K562 (cell line): ENCODE measurements at regions not wholly inside any gene's neighbourhood (a gene's known extent, or its start where the extent isn't known, plus 50 kb on each side); places are given as distances from the start of the nearest gene placed in this dataset.
A peak's percentile ranks its signal among the peaks of the same experiment; 100 is the strongest.

Experiments used
- ARID3A ChIP-seq: IDR thresholded peaks from 2 replicates; pipeline ENCODE4 v1.6.1; 2012; ENCODE audit warnings: low read depth, low read length, improper control_type of control experiment, borderline replicate concordance
- C11orf30 ChIP-seq: fragments of 450-650 bp; IDR thresholded peaks from 2 replicates; pipeline ENCODE4 v1.6.1; 2016; ENCODE audit warnings: low read depth, mild to moderate bottlenecking
- CHCHD3 ChIP-seq: fragments of 250-450 bp; sonication (Bioruptor Pico); IDR thresholded peaks from 2 replicates; pipeline ENCODE4 v2.1.2; 2022; ENCODE audit warnings: mild to moderate bottlenecking
- ELF2 ChIP-seq: fragments of 250-450 bp; sonication (Bioruptor Pico); IDR thresholded peaks from 2 replicates; pipeline ENCODE4 v1.5.0; 2021; ENCODE audit warnings: mild to moderate bottlenecking
- GABPA ChIP-seq: fragments of 200-800 bp; sonication (Bioruptor generic); conservative IDR thresholded peaks from 2 replicates; pipeline ENCODE4 v1.6.1; 2016; ENCODE audit warnings: low read depth, missing genetic modification characterization, missing compliant biosample characterization
- HOXB6 ChIP-seq: fragments of 250-450 bp; sonication (Bioruptor Pico); IDR thresholded peaks from 2 replicates; pipeline ENCODE4 v1.5.1; 2022; ENCODE audit warnings: mild to moderate bottlenecking, borderline replicate concordance
- MAX ChIP-seq: sonication (generic); formaldehyde crosslinking; IDR thresholded peaks from 2 replicates; pipeline ENCODE4 v1.9.0; 2022; ENCODE audit warnings: mild to moderate bottlenecking, missing genetic modification reagents
- MAZ ChIP-seq, 2 experiments: fragments of 450-650 bp in 1 of 2; sonication (generic) in 1 of 2; formaldehyde crosslinking; IDR thresholded peaks in 1 of 2; conservative IDR thresholded peaks in 1 of 2; 2 replicates each; pipeline versions ENCODE4 v1.4.0 to v1.5.0; 2020; ENCODE audit warnings: mild to moderate bottlenecking in 1 of 2, missing genetic modification reagents in 1 of 2
- NFRKB ChIP-seq: fragments of 450-650 bp; IDR thresholded peaks from 2 replicates; pipeline ENCODE4 v1.6.1; 2016; ENCODE audit warnings: low read depth
- PHB2 ChIP-seq: fragments of 450-650 bp; IDR thresholded peaks from 2 replicates; pipeline ENCODE4 v1.6.1; 2017; ENCODE audit warnings: low read depth
- PHF8 ChIP-seq: fragments of 200-600 bp; sonication (generic); IDR thresholded peaks from 2 replicates; pipeline ENCODE4 v1.6.1; 2012; ENCODE audit warnings: mixed run types, mild to moderate bottlenecking, inconsistent platforms, low read length, moderate library complexity, borderline replicate concordance
- PRPF4 ChIP-seq: fragments of 200-400 bp; formaldehyde crosslinking; IDR thresholded peaks from one replicate; pipeline ENCODE4 v1.6.1; 2017; ENCODE audit warnings: low read length, low read depth, mild to moderate bottlenecking; ENCODE audit not compliant: insufficient read depth, poor library complexity, severe bottlenecking
- PTRF ChIP-seq: fragments of 450-650 bp; IDR thresholded peaks from 2 replicates; pipeline ENCODE4 v1.6.1; 2016; ENCODE audit warnings: mild to moderate bottlenecking, missing genetic modification characterization, missing compliant biosample characterization
- SRSF9 ChIP-seq: fragments of 200-400 bp; formaldehyde crosslinking; IDR thresholded peaks from 2 replicates; pipeline ENCODE4 v1.6.1; 2017; ENCODE audit warnings: low read depth, low read length, borderline replicate concordance
- TAF7 ChIP-seq: fragments of 450-650 bp; IDR thresholded peaks from 2 replicates; pipeline ENCODE4 v1.6.1; 2016; ENCODE audit warnings: missing genetic modification characterization, missing compliant biosample characterization
- TBP ChIP-seq: optimal IDR thresholded peaks from 2 replicates; pipeline ENCODE3; 2011; ENCODE audit warnings: low read depth, low read length, improper control_type of control experiment
- ZC3H11A ChIP-seq: IDR thresholded peaks from 2 replicates; pipeline ENCODE4 v1.6.1; 2012; ENCODE audit warnings: low read depth, low read length, improper control_type of control experiment
- ZNF124 ChIP-seq: sonication (generic); formaldehyde crosslinking; IDR thresholded peaks from 2 replicates; pipeline ENCODE4 v1.8.1; 2022; ENCODE audit warnings: missing genetic modification reagents
- TF ChIP-seq, protein P1 (sequence below), 2 experiments: fragments of 200-800 bp in 1 of 2; sonication (Bioruptor generic) in 1 of 2; sonication (generic) in 1 of 2; formaldehyde crosslinking in 1 of 2; IDR thresholded peaks in 1 of 2; conservative IDR thresholded peaks in 1 of 2; 2 replicates each; pipeline versions ENCODE4 v1.5.0 to v1.6.1; 2016 to 2020; ENCODE audit warnings: missing compliant biosample characterization in 1 of 2, missing genetic modification characterization in 1 of 2, missing genetic modification reagents in 1 of 2
- TF ChIP-seq, protein P2 (sequence below), 2 experiments: fragments of 450-650 bp; IDR thresholded peaks; 2 replicates each; pipeline ENCODE4 v1.6.1; 2016
- TF ChIP-seq, protein P3 (sequence below): fragments of 450-650 bp; formaldehyde crosslinking; IDR thresholded peaks from 2 replicates; pipeline ENCODE4 v1.4.0; 2022; ENCODE audit warnings: mild to moderate bottlenecking, moderate library complexity

DNA sequence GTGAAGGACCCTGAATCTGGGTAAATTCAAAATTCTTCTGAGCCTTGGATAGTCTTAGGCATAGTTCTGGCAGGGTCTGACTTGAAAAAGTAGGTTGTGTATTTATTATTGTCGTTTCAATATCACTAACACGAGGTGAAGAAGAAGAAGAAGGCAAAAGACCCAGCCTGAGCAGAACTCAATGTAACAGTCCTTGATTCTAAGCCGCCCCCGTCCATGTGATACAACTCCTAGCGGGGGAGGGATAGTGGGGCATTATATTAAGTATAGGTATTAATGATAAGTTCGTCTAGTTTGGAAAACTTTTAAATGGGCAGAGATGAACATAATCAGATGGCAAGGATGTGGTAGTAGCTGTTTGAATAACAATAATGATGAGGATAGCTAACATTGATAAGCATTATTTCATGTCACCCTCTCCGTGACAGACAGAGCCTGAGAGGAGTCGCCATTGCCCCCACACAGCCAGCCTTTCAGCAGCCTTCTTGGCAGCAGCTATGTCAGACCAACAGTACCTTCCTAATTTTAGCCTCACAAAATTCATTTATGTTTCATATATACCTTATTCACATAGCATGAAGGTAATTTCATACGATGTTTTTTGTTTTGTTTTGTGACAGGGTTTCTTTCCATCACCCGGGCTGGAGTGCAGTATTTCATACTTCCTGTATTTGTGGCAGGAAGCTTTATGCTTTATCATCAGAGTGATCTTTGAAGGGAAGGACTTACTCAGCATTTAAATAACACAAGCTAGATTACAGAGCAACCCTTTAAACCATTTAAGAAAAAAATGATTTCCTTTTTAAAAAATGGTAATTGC lies 64.4 kb upstream of the NPAS1 start (continued):
- peak; percentile 94 for TF ChIP-seq NFRKB
- TF ChIP-seq, protein P1, sequence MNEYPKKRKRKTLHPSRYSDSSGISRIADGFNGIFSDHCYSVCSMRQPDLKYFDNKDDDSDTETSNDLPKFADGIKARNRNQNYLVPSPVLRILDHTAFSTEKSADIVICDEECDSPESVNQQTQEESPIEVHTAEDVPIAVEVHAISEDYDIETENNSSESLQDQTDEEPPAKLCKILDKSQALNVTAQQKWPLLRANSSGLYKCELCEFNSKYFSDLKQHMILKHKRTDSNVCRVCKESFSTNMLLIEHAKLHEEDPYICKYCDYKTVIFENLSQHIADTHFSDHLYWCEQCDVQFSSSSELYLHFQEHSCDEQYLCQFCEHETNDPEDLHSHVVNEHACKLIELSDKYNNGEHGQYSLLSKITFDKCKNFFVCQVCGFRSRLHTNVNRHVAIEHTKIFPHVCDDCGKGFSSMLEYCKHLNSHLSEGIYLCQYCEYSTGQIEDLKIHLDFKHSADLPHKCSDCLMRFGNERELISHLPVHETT (CRISPR knock-in tag; conservative IDR thresholded peaks at IDR 0.05 in 1 of 2, IDR thresholded peaks at IDR 0.05 in 1 of 2): peak in 1 of 2 experiments; percentile 58; a peak in 1 of 4 replicates
- TF ChIP-seq TAF7 (tag): peak; percentile 78
- peak; percentile 80 for TF ChIP-seq ELF2 (CRISPR knock-in tag)
- no peak for TF ChIP-seq SRSF9
- TF ChIP-seq PHB2: no peak
- TF ChIP-seq, protein P2, sequence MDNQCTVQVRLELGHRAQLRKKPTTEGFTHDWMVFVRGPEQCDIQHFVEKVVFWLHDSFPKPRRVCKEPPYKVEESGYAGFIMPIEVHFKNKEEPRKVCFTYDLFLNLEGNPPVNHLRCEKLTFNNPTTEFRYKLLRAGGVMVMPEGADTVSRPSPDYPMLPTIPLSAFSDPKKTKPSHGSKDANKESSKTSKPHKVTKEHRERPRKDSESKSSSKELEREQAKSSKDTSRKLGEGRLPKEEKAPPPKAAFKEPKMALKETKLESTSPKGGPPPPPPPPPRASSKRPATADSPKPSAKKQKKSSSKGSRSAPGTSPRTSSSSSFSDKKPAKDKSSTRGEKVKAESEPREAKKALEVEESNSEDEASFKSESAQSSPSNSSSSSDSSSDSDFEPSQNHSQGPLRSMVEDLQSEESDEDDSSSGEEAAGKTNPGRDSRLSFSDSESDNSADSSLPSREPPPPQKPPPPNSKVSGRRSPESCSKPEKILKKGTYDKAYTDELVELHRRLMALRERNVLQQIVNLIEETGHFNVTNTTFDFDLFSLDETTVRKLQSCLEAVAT (IDR thresholded peaks at IDR 0.05): no peak
- no peak for TF ChIP-seq PRPF4
- peak; percentile 58; the same call in 1 of the 2 replicates for TF ChIP-seq PHF8
- TF ChIP-seq PTRF (tag): no peak
- peak; percentile 77 for TF ChIP-seq GABPA (tag)
- no peak for TF ChIP-seq ZNF124 (CRISPR knock-in tag)
- no peak for TF ChIP-seq CHCHD3
- no peak for TF ChIP-seq HOXB6 (CRISPR knock-in tag)
- peak; percentile 84 for TF ChIP-seq ARID3A
- peak; percentile 52 for TF ChIP-seq TBP
- TF ChIP-seq, protein P3, sequence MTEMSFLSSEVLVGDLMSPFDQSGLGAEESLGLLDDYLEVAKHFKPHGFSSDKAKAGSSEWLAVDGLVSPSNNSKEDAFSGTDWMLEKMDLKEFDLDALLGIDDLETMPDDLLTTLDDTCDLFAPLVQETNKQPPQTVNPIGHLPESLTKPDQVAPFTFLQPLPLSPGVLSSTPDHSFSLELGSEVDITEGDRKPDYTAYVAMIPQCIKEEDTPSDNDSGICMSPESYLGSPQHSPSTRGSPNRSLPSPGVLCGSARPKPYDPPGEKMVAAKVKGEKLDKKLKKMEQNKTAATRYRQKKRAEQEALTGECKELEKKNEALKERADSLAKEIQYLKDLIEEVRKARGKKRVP (CRISPR knock-in tag): peak; percentile 23; the same call in 1 of the 2 replicates
- no peak for TF ChIP-seq MAX (CRISPR knock-in tag)
- TF ChIP-seq MAZ (CRISPR knock-in tag; conservative IDR thresholded peaks at IDR 0.05 in 1 of 2, IDR thresholded peaks at IDR 0.05 in 1 of 2): peak in 1 of 2 experiments; percentile 29; a peak in 1 of 4 replicates
- peak; percentile 98 for TF ChIP-seq C11orf30
- no peak for TF ChIP-seq ZC3H11A
